Keratinocyte (primary cell): ENCODE measurements at regions not wholly inside any gene's neighbourhood (a gene's known extent, or its start where the extent isn't known, plus 50 kb on each side); places are given as distances from the start of the nearest gene placed in this dataset.

Experiments used
- DNase-seq: peaks from one replicate; pipeline ENCODE4 v3.0.0-alpha.2; 2011; ENCODE audit warnings: low read depth, missing footprints, low spot score
- FAIRE-seq: peaks from 2 replicates; lab custom pipeline; 2011; peaks lifted over from hg19 to GRCh38; lab: Jason Lieb, UNC
- H2AFZ ChIP-seq: 2 replicates; pipeline ENCODE4 v1.6.0; 2012; ENCODE audit warnings: low read length, control low read depth, inconsistent platforms; ENCODE audit not compliant: control insufficient read depth
- H3K27ac ChIP-seq: 2 replicates; pipeline ENCODE4 v1.5.1; 2011; ENCODE audit warnings: low read length; ENCODE audit not compliant: control insufficient read depth, insufficient read depth
- H3K27me3 ChIP-seq: 3 replicates; pipeline ENCODE4 v1.6.0; 2011; ENCODE audit warnings: low read length; ENCODE audit not compliant: control insufficient read depth, insufficient read depth; ENCODE audit errors: extremely low read depth
- H3K36me3 ChIP-seq, 2 experiments: 2 replicates in 1 of 2; 3 replicates in 1 of 2; pipeline ENCODE4 v1.5.1; 2011; ENCODE audit warnings: low read length in 2 of 2, mild to moderate bottlenecking in 1 of 2; ENCODE audit not compliant: control insufficient read depth in 2 of 2, insufficient read depth in 2 of 2; ENCODE audit errors: extremely low read depth in 1 of 2
- H3K4me1 ChIP-seq: 3 replicates; pipeline ENCODE4 v1.5.1; 2011; ENCODE audit warnings: low read length; ENCODE audit not compliant: control insufficient read depth, insufficient read depth; ENCODE audit errors: extremely low read depth
- H3K4me2 ChIP-seq: 3 replicates; pipeline ENCODE4 v1.6.0; 2011; ENCODE audit warnings: low read depth, low read length; ENCODE audit not compliant: control insufficient read depth, insufficient read depth; ENCODE audit errors: extremely low read depth
- H3K4me3 ChIP-seq, 3 experiments: fragments of 200-600 bp in 1 of 3; sonication (generic) in 1 of 3; 2 replicates in 2 of 3; 3 replicates in 1 of 3; pipeline ENCODE4 v1.5.1; 2011 to 2016; ENCODE audit warnings: low read length in 3 of 3, mild to moderate bottlenecking in 3 of 3, control low read depth in 2 of 3, inconsistent platforms in 1 of 3, low read depth in 1 of 3, mixed read lengths in 1 of 3, mixed run types in 1 of 3, moderate library complexity in 1 of 3; ENCODE audit not compliant: control insufficient read depth in 2 of 3, insufficient read depth in 2 of 3; ENCODE audit errors: extremely low read depth in 1 of 3
- H3K79me2 ChIP-seq: 2 replicates; pipeline ENCODE4 v1.6.0; 2012; ENCODE audit warnings: low read length; ENCODE audit not compliant: control insufficient read depth, insufficient read depth
- H3K9ac ChIP-seq: 3 replicates; pipeline ENCODE4 v1.6.0; 2011; ENCODE audit warnings: low read length; ENCODE audit not compliant: control insufficient read depth, insufficient read depth; ENCODE audit errors: extremely low read depth
- H3K9me1 ChIP-seq: 3 replicates; pipeline ENCODE4 v1.6.0; 2011; ENCODE audit warnings: low read length; ENCODE audit not compliant: control insufficient read depth, insufficient read depth; ENCODE audit errors: extremely low read depth
- H3K9me3 ChIP-seq: 2 replicates; pipeline ENCODE4 v1.5.1; 2012; ENCODE audit warnings: low read depth, low read length; ENCODE audit not compliant: control insufficient read depth
- H4K20me1 ChIP-seq: 3 replicates; pipeline ENCODE4 v1.6.0; 2011; ENCODE audit warnings: low read length; ENCODE audit not compliant: control insufficient read depth, insufficient read depth; ENCODE audit errors: extremely low read depth
- EZH2 ChIP-seq: IDR thresholded peaks from one replicate; pipeline ENCODE4 v1.6.1; 2012; ENCODE audit warnings: inconsistent platforms, mild to moderate bottlenecking, low read length, moderate library complexity
- dilution Hi-C: fragments of 300-500 bp; cut with MboI; formaldehyde crosslinking; loops from one replicate; pipeline ENCODE4 v1.7.0; 2020; ENCODE audit warnings: low sequenced_read_pairs; ENCODE audit not compliant: extremely low pct_ligation_motif_present
- TF ChIP-seq, protein P1 (sequence below), 3 experiments: IDR thresholded peaks in 1 of 3; conservative IDR thresholded peaks in 1 of 3; optimal IDR thresholded peaks in 1 of 3; 2 replicates in 2 of 3; 3 replicates in 1 of 3; pipeline versions ENCODE3 to v1.5.1; 2011; ENCODE audit warnings: low read length in 3 of 3, mild to moderate bottlenecking in 3 of 3, moderate library complexity in 2 of 3, control low read depth in 1 of 3, inconsistent platforms in 1 of 3; ENCODE audit not compliant: insufficient read depth in 2 of 3; ENCODE audit errors: extremely low read depth in 1 of 3

DNA sequence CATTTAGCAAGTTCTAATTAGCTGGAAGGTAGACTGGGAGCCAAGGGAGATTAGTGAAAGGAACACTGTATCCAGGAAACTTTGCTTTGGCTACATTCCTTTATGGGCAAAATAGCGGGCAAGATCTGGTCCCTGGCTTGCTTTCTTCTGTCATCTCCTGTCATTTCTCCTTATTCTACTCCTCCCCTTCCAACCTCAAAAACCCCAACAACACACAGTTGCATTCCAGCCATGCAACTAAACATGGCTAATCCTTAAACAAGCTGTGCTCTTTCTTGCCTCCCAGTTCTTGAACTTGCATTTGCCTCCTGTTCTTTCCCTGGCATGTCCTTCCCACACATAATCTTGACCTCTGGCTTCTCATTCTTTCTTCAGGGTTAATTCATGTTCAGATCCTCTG lies 59.5 kb upstream of the CDCA7L start:
- Histone ChIP-seq H3K9me1 (no peaks in the 10 kb centered on the region), H3K27ac (no peak overlapping the region), H3K9ac (no peak overlapping the region), H3K4me2 (no peak overlapping the region), H3K9me3 (no peaks in the 10 kb centered on the region), H3K79me2 (no peaks in the 10 kb centered on the region), H3K27me3 (no peaks in the 10 kb centered on the region), H2AFZ (no peak overlapping the region), H3K36me3 (no peaks in the 10 kb centered on the region), H3K4me3 (no peak overlapping the region), H3K4me1 (peaks cover 11% of the 10 kb centered on the region), H4K20me1 (no peaks in the 10 kb centered on the region)
- dilution Hi-C loops = no loop called here
- DNase-seq = no peak
- no peak for TF ChIP-seq EZH2
- TF ChIP-seq, protein P1, sequence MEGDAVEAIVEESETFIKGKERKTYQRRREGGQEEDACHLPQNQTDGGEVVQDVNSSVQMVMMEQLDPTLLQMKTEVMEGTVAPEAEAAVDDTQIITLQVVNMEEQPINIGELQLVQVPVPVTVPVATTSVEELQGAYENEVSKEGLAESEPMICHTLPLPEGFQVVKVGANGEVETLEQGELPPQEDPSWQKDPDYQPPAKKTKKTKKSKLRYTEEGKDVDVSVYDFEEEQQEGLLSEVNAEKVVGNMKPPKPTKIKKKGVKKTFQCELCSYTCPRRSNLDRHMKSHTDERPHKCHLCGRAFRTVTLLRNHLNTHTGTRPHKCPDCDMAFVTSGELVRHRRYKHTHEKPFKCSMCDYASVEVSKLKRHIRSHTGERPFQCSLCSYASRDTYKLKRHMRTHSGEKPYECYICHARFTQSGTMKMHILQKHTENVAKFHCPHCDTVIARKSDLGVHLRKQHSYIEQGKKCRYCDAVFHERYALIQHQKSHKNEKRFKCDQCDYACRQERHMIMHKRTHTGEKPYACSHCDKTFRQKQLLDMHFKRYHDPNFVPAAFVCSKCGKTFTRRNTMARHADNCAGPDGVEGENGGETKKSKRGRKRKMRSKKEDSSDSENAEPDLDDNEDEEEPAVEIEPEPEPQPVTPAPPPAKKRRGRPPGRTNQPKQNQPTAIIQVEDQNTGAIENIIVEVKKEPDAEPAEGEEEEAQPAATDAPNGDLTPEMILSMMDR (optimal IDR thresholded peaks at IDR 0.05 in 1 of 3, IDR thresholded peaks at IDR 0.05 in 1 of 3, conservative IDR thresholded peaks at IDR 0.05 in 1 of 3; ENCODE audit: extremely low read depth in 1 of 3, insufficient read depth in 2 of 3, low read length in 3 of 3) = no peak
- FAIRE-seq = no peak

DNA sequence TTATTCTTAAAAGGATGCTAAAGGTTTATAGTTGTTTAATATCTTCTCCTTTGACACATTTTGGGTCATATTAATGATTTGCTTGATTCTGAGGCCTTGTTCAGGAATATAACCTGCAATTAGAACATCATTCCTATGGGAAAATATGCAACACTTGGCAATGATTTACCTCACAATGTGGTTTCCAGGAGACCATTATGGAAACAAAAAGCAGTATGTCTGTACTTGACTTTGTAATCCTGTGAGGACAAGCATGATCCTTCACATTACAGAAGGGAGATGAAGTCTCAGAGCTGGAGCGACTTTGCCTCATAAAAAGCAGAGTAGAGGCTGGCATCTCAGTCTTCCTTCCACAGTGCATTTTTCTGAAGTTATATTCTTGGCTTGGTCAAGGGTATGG lies 57.0 kb upstream of the CDCA7L start:
- peak; percentile 76 for FAIRE-seq
- H2AFZ ChIP-seq = peak overlapping the region; percentile 59

More for the DNA sequence above, 57.0 kb upstream of the CDCA7L start:
- Histone ChIP-seq H3K27ac (no peak overlapping the region), H3K9ac (no peak overlapping the region), H3K4me3 (no peak overlapping the region), H3K27me3 (no peaks in the 10 kb centered on the region), H3K79me2 (no peaks in the 10 kb centered on the region), H3K4me1 (peaks cover 11% of the 10 kb centered on the region), H3K9me1 (no peaks in the 10 kb centered on the region), H3K9me3 (no peaks in the 10 kb centered on the region), H3K36me3 (no peaks in the 10 kb centered on the region), H3K4me2 (no peak overlapping the region), H4K20me1 (no peaks in the 10 kb centered on the region)
- DNase-seq = no peak
- dilution Hi-C loops = no loop called here
- TF ChIP-seq EZH2 = no peak
- TF ChIP-seq, protein P1 (optimal IDR thresholded peaks at IDR 0.05 in 1 of 3, IDR thresholded peaks at IDR 0.05 in 1 of 3, conservative IDR thresholded peaks at IDR 0.05 in 1 of 3; ENCODE audit: extremely low read depth in 1 of 3, insufficient read depth in 2 of 3, low read length in 3 of 3) = no peak
